Upper lobe of left lung (tissue), 6 donors: ENCODE measurements at regions not wholly inside any gene's neighbourhood (a gene's known extent, or its start where the extent isn't known, plus 50 kb on each side); places are given as distances from the start of the nearest gene placed in this dataset.

ENCODE experiments used
- ATAC-seq, 2 donors: fragments of 200-7000 bp; cut with Tn5 transposase; one replicate each; pipeline ENCODE4 v1.9.1; 2022; ENCODE audit warnings: mild to moderate bottlenecking in 2 of 2, moderate library complexity in 2 of 2; ENCODE audit not compliant: low FRiP score in 2 of 2
- DNase-seq, 2 donors: peaks; one replicate each; pipeline ENCODE4 v3.0.0-alpha.2; 2019 to 2020
- H3K27ac ChIP-seq, 4 donors: fragments of 200-600 bp; sonication (generic); one replicate each; pipeline ENCODE4 v1.5.1; 2016 to 2019
- H3K27me3 ChIP-seq, 4 donors: fragments of 200-600 bp; sonication (generic); one replicate each; pipeline ENCODE4 v1.5.1; 2017 to 2019
- H3K36me3 ChIP-seq, 4 donors: fragments of 200-600 bp; sonication (generic); one replicate each; pipeline ENCODE4 v1.5.1; 2016 to 2019
- H3K4me1 ChIP-seq, 4 donors: fragments of 200-600 bp; sonication (generic); one replicate each; pipeline ENCODE4 v1.5.1; 2018 to 2019
- H3K4me3 ChIP-seq, 4 donors: fragments of 200-600 bp; sonication (generic); one replicate each; pipeline ENCODE4 v1.5.1; 2017 to 2019; ENCODE audit warnings: mild to moderate bottlenecking in 2 of 4, moderate library complexity in 1 of 4
- H3K9me3 ChIP-seq, 4 donors: fragments of 200-600 bp; sonication (generic); one replicate each; pipeline ENCODE4 v1.5.1; 2018 to 2019
- CTCF ChIP-seq, 6 experiments: fragments of 450-650 bp in 4 of 6; fragments of 200-600 bp in 2 of 6; sonication (generic) in 2 of 6; IDR thresholded peaks; one replicate each; pipeline ENCODE4 v1.5.1; 2016 to 2019; ENCODE audit warnings: antibody characterized with exemption in 6 of 6
- EP300 ChIP-seq, 4 donors: sonication (generic); formaldehyde crosslinking; IDR thresholded peaks; one replicate each; pipeline ENCODE4 v1.5.1; 2017; ENCODE audit warnings: antibody characterized with exemption in 4 of 4, control low read depth in 2 of 4
- POLR2A ChIP-seq, 4 donors: fragments of 450-650 bp; IDR thresholded peaks; one replicate each; pipeline ENCODE4 v1.5.1; 2016 to 2017; ENCODE audit warnings: antibody characterized with exemption in 4 of 4, mild to moderate bottlenecking in 2 of 4
- POLR2AphosphoS5 ChIP-seq, 2 donors: sonication (generic); formaldehyde crosslinking; IDR thresholded peaks; one replicate each; pipeline ENCODE4 v1.5.1; 2017; ENCODE audit warnings: antibody characterized with exemption in 2 of 2
- WGBS, 2 donors: methylation state at CpG; one replicate each; pipeline ENCODE4 v1.1.5; 2017 to 2018; 5-methylcytosine and 5-hydroxymethylcytosine counted together
- donor health status: DM: no; HTN: no; CAD: no; lungs with moderate emphysema.
- donor health status: DM: no; HTN: yes; CAD: no; lungs with severe emphysema.

DNA sequence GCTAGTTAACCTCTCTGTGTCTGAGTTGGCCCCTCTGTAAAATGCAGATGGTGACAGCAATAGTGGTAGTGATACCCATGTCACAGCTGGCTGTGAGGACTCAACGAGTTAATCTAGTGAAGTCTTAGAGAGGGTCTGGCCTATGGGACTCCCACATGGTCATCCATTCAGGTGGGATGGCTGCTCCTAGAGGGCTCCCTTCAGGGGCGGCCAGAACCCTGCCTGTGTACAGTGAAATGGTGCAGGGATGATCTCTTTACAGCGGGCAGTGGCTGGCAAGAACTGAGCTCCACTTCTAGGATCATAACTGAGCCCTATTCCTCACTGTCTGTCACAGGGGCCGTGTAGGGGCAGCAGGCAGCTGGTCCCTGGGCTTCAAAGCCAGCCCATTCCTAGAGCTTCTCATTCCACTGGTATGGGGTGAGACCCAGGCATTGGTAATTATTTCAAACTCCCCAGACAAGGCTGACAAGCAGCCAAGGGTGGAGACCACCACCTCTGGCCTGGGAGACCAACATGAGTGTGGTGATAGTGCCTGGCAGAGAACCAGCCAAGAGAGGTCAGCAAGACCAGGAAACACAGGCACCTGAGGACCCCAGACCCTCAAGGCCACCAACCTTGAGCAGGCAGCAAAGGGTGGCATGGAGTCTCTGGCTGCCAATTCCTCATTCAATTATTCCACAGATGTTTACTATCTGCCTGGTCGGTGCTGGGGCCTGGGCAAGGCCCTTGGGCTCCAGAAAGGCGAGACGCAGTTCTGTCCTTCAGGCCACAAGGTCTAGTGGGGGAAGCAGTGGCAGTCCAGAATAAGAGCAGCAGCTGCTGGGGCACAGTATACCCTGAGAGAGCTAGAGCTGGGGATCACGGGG, 103.4 kb downstream of the MRPL14 start:
- DNase-seq = no peak
- Histone ChIP-seq H3K27ac (no peak overlapping the region), H3K4me1 (no peaks in the 10 kb centered on the region), H3K36me3 (no peaks in the 10 kb centered on the region), H3K27me3 (no peaks in the 10 kb centered on the region), H3K4me3 (no peak overlapping the region), H3K9me3 (no peaks in the 10 kb centered on the region)
- 60 to 77% methylated on average over 3 to 8 of the region's 8 CpGs for WGBS, 2 donors
- TF ChIP-seq EP300 (IDR thresholded peaks at IDR 0.05) (no peak), CTCF (IDR thresholded peaks at IDR 0.05) (no peak), POLR2AphosphoS5 (IDR thresholded peaks at IDR 0.05) (no peak), POLR2A (IDR thresholded peaks at IDR 0.05) (no peak)
- ATAC-seq = no peak

- H3K36me3 ChIP-seq = no peaks in the 10 kb centered on the region
- ATAC-seq (no peak), DNase-seq (no peak)
- no peak overlapping the region for H3K27ac ChIP-seq
- TF ChIP-seq POLR2AphosphoS5 (IDR thresholded peaks at IDR 0.05) (no peak), CTCF (IDR thresholded peaks at IDR 0.05) (no peak), EP300 (IDR thresholded peaks at IDR 0.05) (no peak), POLR2A (IDR thresholded peaks at IDR 0.05) (no peak)
- H3K9me3 ChIP-seq = no peaks in the 10 kb centered on the region
- no peaks in the 10 kb centered on the region for H3K4me1 ChIP-seq
- no peaks in the 10 kb centered on the region for H3K27me3 ChIP-seq
- WGBS, 2 donors = 87 to 88% methylated on average over 14 of the region's 14 CpGs
- H3K4me3 ChIP-seq = no peak overlapping the region
Observed at GRCh38 chr6:44022671-44023352, 104.4 kb downstream of the MRPL14 start.

GRCh38 chr6:44022296-44022661, 105.0 kb downstream of the MRPL14 start:
- WGBS, 2 donors = 80 to 81% methylated on average over 1 to 7 of the region's 7 CpGs
- H3K9me3 ChIP-seq = no peaks in the 10 kb centered on the region
- no peak for DNase-seq
- no peaks in the 10 kb centered on the region for H3K36me3 ChIP-seq
- peak in 1 of 2 donors; percentile 30 for ATAC-seq
- no peak for TF ChIP-seq EP300 (IDR thresholded peaks at IDR 0.05)
- TF ChIP-seq CTCF (IDR thresholded peaks at IDR 0.05) = no peak
- TF ChIP-seq POLR2A (IDR thresholded peaks at IDR 0.05) = no peak
- TF ChIP-seq POLR2AphosphoS5 (IDR thresholded peaks at IDR 0.05) = no peak
- no peaks in the 10 kb centered on the region for H3K27me3 ChIP-seq
- no peak overlapping the region for H3K27ac ChIP-seq
- H3K4me1 ChIP-seq = no peaks in the 10 kb centered on the region
- no peak overlapping the region for H3K4me3 ChIP-seq

DNA sequence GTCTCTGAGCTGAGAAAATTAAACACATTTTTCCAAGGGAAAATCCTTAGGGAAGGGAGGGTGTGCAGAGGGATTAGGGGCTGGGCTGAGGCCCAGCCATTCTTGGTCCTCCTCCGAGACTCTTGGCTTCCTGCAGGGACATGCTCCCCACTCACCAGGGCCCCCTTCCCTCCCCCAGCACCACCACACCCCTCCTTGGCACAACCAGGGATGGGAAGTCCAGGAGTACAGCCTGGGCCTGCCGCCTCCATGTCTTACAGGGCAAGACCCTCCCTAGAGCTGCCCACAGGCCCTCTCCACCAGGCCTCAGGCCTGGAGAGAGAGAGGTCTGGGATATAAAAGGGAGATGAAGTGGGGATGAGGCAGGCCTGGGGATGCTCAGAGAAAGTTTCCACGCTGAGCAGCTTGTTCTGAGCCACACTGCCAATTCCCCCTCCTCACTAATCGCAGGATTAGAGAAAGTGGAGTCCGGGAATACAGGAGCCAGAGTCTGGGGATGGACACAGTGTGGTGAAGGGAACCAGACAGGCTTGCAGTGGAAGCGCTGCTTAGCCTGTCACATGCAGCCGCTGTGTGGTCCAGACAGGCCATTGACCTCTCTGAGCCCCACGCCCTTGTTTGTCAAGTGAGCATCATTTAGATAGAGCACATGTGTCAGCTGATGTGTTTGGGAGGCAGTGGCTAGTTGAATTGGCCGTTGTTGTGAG, 105.5 kb downstream of the MRPL14 start:
- Histone ChIP-seq H3K27me3 (no peaks in the 10 kb centered on the region), H3K4me3 (no peak overlapping the region), H3K36me3 (no peaks in the 10 kb centered on the region), H3K9me3 (no peaks in the 10 kb centered on the region), H3K4me1 (no peaks in the 10 kb centered on the region), H3K27ac (no peak overlapping the region)
- ATAC-seq = peak; percentile 23 to 28
- 74 to 83% methylated on average over 8 to 9 of the region's 9 CpGs for WGBS, 2 donors
- TF ChIP-seq EP300 (IDR thresholded peaks at IDR 0.05) (no peak), POLR2AphosphoS5 (IDR thresholded peaks at IDR 0.05) (no peak), CTCF (IDR thresholded peaks at IDR 0.05) (no peak), POLR2A (IDR thresholded peaks at IDR 0.05) (no peak)
- no peak for DNase-seq
